NCI-H2171 treated with DMSO at 0.1 percent for 48 hours (cell line): ENCODE measurements at regions not wholly inside any gene's neighbourhood (a gene's known extent, or its start where the extent isn't known, plus 50 kb on each side); places are given as distances from the start of the nearest gene placed in this dataset.
A peak's percentile ranks its signal among the peaks of the same experiment; 100 is the strongest.

Experiments used
- DNase-seq: peaks from one replicate; lab custom pipeline; 2025; lab: John Stamatoyannopoulos, UW

- no peak for DNase-seq
These were observed 461.9 kb upstream of the KLF4 start for GRCh38 chr9:107951511-107951910.

GRCh38 chr9:107949061-107949460, 459.5 kb upstream of the KLF4 start:
- DNase-seq, result no peak

- no peak for DNase-seq
These were observed 459.0 kb upstream of the KLF4 start for GRCh38 chr9:107948601-107949000.

GRCh38 chr9:107948086-107948485, 458.5 kb upstream of the KLF4 start:
- no peak for DNase-seq

GRCh38 chr9:107946364-107947141, 457.0 kb upstream of the KLF4 start:
- DNase-seq, result no peak

GRCh38 chr9:107945961-107946360, 456.4 kb upstream of the KLF4 start:
- DNase-seq, result no peak

GRCh38 chr9:107945493-107945892, 455.9 kb upstream of the KLF4 start:
- no peak for DNase-seq

- no peak for DNase-seq
These were observed 454.8 kb upstream of the KLF4 start for GRCh38 chr9:107944387-107944786.

- DNase-seq, result no peak
These were observed 454.3 kb upstream of the KLF4 start for GRCh38 chr9:107943901-107944300.

- no peak for DNase-seq
These were observed 453.3 kb upstream of the KLF4 start for GRCh38 chr9:107942856-107943255.

- no peak for DNase-seq
These were observed 452.7 kb upstream of the KLF4 start for GRCh38 chr9:107942291-107942690.

GRCh38 chr9:107940616-107941595, 451.3 kb upstream of the KLF4 start:
- peak; percentile 63 for DNase-seq

GRCh38 chr9:107938801-107939386, 449.3 kb upstream of the KLF4 start:
- DNase-seq, result peak; percentile 73

- DNase-seq, result no peak
These were observed 446.4 kb upstream of the KLF4 start for GRCh38 chr9:107935931-107936330.

GRCh38 chr9:107933516-107933915, 443.9 kb upstream of the KLF4 start:
- no peak for DNase-seq

- DNase-seq, result no peak
These were observed 443.5 kb upstream of the KLF4 start for GRCh38 chr9:107933097-107933496.

GRCh38 chr9:107932601-107933000, 443.0 kb upstream of the KLF4 start:
- no peak for DNase-seq

GRCh38 chr9:107932046-107932445, 442.5 kb upstream of the KLF4 start:
- DNase-seq, result no peak

- DNase-seq, result no peak
These were observed 441.6 kb upstream of the KLF4 start for GRCh38 chr9:107931071-107931715.

GRCh38 chr9:107929443-107929842, 439.9 kb upstream of the KLF4 start:
- no peak for DNase-seq

- DNase-seq, result no peak
These were observed 439.3 kb upstream of the KLF4 start for GRCh38 chr9:107928701-107929371.

GRCh38 chr9:107927276-107927675, 437.7 kb upstream of the KLF4 start:
- DNase-seq, result no peak
